SIG-M5 treated with dmso at 0.1 percent for 504 hours (cell line): ENCODE measurements at regions not wholly inside any gene's neighbourhood (a gene's known extent, or its start where the extent isn't known, plus 50 kb on each side); places are given as distances from the start of the nearest gene placed in this dataset.
A peak's percentile ranks its signal among the peaks of the same experiment; 100 is the strongest.

Experiments
- DNase-seq: peaks from one replicate; lab custom pipeline; 2025; ENCODE audit not compliant: unreplicated experiment; lab: John Stamatoyannopoulos, UW

DNA sequence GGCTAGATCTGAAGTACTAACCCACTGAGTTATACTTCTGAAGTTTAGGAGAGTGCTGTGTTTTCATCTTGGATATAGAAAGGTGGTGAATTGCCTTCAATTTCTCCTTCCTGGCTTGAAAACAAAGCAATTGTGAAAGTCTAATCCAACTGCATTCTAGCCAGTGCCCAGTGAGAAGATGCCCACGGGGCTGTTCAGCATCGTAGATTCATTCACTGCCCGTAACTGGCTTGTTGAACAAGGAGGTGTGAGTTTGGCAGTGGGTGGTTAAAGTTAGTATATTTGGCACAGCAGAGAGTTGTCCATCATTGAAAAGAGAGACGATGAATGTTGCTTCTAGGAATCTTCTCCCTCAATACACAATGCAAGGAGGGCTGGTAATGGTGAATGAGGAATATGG lies 82.3 kb upstream of the RND3 start:
- no peak for DNase-seq

DNA sequence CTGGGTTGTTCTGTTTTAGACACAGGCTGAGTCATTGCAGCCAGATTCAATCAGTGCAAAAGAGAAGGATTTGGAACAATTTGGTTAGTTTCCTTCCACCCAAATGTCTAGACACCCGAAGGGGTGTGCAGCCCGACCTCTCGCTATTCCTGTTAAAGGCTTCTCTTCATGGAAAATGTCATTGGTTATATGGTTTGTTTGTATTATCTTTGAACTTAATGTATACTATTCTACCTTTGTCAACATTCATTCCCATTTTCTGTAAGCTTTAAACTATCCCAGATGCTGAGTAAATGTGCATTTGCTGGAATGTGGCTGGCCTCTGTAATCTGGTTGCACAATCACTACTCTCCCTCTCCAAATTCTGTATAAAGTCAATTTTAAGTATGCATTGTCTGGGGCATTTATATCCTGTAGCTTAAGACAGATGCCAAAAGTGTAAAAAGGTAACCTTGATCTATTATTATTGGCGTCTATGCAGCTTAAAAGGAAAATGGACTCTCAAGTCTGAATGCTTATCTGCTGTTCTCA lies 80.4 kb upstream of the RND3 start:
- DNase-seq: no peak

GRCh38 chr2:150566289-150566688 lies 78.8 kb upstream of the RND3 start:
- DNase-seq: no peak

- no peak for DNase-seq
Measured at GRCh38 chr2:150561076-150561475, 73.6 kb upstream of the RND3 start.

DNA sequence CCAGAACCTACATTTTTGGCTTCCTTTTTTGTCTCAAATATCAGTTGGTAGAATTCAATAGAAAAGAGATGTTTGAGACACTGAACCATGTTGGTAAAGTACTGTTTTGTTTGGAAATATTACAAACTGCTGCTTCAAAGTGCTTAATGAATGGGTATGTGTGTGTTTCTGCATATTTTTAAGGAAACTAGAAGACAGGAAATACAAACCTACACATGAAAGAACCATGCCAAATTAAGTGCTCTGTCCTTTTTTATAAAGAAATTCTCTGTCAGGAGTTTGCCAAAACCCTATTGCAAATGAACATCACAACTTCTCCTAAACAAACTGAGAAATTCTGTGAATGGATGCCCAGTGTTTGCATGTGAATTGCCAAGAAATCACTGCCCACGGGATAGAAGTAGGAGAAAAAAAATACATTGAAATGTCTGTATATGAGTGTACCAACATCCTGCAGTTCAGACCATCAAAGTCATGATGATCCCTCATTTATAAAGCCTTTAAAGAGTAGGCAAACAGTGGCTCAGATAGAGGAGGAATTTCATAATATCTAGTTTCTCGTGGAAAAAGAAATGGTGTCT lies 69.6 kb upstream of the RND3 start:
- no peak for DNase-seq

GRCh38 chr2:150555611-150556356 lies 68.3 kb upstream of the RND3 start:
- no peak for DNase-seq

DNA sequence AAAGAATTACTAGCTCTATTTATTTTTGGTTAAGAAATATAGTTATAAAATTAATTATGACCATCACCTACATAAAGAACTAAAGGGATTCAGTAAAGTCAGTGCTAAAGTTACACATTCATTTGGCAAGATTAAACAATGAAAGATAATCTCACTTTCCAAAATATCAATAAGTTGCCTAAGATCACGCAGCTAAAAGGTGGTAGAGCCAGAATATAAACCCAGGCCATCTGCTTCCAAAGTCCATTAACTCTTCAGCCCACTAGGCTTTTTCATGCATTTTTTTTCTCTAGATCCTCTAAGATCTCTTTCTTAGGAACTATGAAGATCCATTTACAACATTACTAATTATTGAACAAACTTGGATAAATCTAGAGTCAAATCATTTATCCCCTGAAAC lies 66.6 kb upstream of the RND3 start:
- no peak for DNase-seq

GRCh38 chr2:150552041-150552820 lies 64.8 kb upstream of the RND3 start:
- no peak for DNase-seq

DNA sequence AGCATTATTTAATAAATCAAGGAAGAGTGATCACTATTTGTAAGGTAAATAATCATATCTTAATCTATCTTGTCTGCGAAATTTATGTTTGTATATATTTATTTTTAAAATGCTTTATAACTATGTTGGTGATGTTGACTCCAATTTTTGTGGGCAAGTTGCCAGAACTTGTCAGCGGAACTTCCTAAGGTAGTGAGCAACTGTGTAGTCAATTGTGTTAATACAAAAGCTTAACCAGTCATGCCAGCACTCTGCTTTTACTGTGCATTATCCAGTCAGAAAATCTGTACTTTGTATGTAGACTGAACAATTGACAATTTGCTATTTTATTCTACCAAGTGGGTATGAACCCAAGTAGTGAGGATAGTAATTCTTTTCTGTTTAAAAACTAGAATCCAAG lies 61.9 kb upstream of the RND3 start:
- DNase-seq: no peak

- peak; percentile 25 for DNase-seq
Measured at GRCh38 chr2:150548527-150548926, 61.1 kb upstream of the RND3 start.

- DNase-seq: no peak
Measured at GRCh38 chr2:150545916-150546315, 58.4 kb upstream of the RND3 start.

GRCh38 chr2:150544731-150545130 lies 57.3 kb upstream of the RND3 start:
- no peak for DNase-seq

DNA sequence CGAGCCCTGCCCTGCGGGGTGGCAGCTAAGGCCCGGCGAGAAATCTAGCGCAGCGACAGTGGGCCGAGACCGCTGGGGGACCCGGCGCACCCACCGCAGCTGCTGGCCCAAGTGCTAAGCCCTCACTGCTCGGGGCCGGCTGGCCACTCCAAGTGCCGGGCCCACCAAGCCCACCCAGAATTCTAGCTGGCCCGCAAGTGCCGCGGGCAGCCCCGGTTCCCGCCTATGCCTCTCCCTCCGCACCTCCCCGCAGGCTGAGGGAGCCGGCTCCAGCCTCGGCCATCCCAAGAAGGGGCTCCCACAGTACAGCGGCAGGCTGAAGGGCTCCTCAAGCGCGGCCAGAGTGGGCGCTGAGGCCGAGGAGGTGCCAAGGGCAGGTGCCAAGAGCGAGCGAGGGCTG lies 55.2 kb upstream of the RND3 start:
- no peak for DNase-seq

- no peak for DNase-seq
Measured at GRCh38 chr2:150542172-150542571, 54.7 kb upstream of the RND3 start.

DNA sequence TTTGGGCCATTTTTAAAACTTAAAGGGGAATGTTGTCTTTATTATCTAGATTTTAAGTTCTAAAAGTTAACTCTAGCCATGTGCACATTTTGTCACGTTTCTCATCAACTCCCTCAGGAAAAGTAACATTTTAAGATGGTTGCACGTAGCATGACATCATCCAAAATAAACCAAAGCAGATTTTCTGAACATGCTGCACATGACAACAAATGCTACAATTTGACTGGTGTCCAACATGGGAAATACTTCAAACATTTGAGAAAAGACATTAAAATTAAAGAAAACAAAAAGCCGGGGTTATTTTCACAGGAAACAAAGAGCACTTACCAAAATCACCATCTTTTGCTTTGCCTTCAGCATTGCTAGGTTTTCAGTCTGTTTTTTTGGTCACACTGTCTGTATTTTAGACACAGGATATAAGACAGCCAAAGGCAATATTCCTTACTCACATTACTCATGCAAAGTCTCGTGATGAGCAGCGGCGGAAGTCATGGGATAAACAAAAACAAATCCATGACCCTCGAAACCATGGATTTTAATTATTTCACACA lies 51.3 kb upstream of the RND3 start:
- no peak for DNase-seq
